HK-2 (cell line): ENCODE measurements at regions not wholly inside any gene's neighbourhood (a gene's known extent, or its start where the extent isn't known, plus 50 kb on each side); places are given as distances from the start of the nearest gene placed in this dataset.

ENCODE experiments used
- DNase-seq: peaks from one replicate; pipeline ENCODE4 v3.0.0-alpha.2; 2018; ENCODE audit not compliant: unreplicated experiment

- no peak for DNase-seq
Observed at GRCh38 chr1:57868239-57868638, 444.4 kb upstream of the DAB1 start.

- no peak for DNase-seq
Observed at GRCh38 chr1:57866998-57867397, 443.1 kb upstream of the DAB1 start.

- DNase-seq, result no peak
Observed at GRCh38 chr1:57860931-57861565, 437.2 kb upstream of the DAB1 start.

GRCh38 chr1:57860325-57860724, 436.5 kb upstream of the DAB1 start:
- no peak for DNase-seq

GRCh38 chr1:57858740-57859139, 434.9 kb upstream of the DAB1 start:
- no peak for DNase-seq

- no peak for DNase-seq
Observed at GRCh38 chr1:57857809-57858208, 433.9 kb upstream of the DAB1 start.

GRCh38 chr1:57854436-57854835, 430.6 kb upstream of the DAB1 start:
- no peak for DNase-seq

- DNase-seq, result no peak
Observed at GRCh38 chr1:57850176-57850940, 426.5 kb upstream of the DAB1 start.

GRCh38 chr1:57848406-57848805, 424.5 kb upstream of the DAB1 start:
- no peak for DNase-seq

GRCh38 chr1:57845041-57845440, 421.2 kb upstream of the DAB1 start:
- no peak for DNase-seq

- no peak for DNase-seq
Observed at GRCh38 chr1:57844382-57844980, 420.6 kb upstream of the DAB1 start.

- no peak for DNase-seq
Observed at GRCh38 chr1:57843760-57844159, 419.9 kb upstream of the DAB1 start.

GRCh38 chr1:57839526-57839925, 415.7 kb upstream of the DAB1 start:
- no peak for DNase-seq

GRCh38 chr1:57839067-57839466, 415.2 kb upstream of the DAB1 start:
- DNase-seq, result no peak

GRCh38 chr1:57835620-57836019, 411.8 kb upstream of the DAB1 start:
- DNase-seq, result no peak

GRCh38 chr1:57833296-57833695, 409.4 kb upstream of the DAB1 start:
- DNase-seq, result no peak

- no peak for DNase-seq
Observed at GRCh38 chr1:57832612-57833011, 408.8 kb upstream of the DAB1 start.

GRCh38 chr1:57831624-57832023, 407.8 kb upstream of the DAB1 start:
- DNase-seq, result no peak

- DNase-seq, result no peak
Observed at GRCh38 chr1:57826535-57826934, 402.7 kb upstream of the DAB1 start.

- DNase-seq, result no peak
Observed at GRCh38 chr1:57824535-57824934, 400.7 kb upstream of the DAB1 start.

- no peak for DNase-seq
Observed at GRCh38 chr1:57820356-57821095, 396.7 kb upstream of the DAB1 start.

- no peak for DNase-seq
Observed at GRCh38 chr1:57819893-57820292, 396.0 kb upstream of the DAB1 start.

- no peak for DNase-seq
Observed at GRCh38 chr1:57803586-57803985, 379.7 kb upstream of the DAB1 start.
